HG02938 (cell line): ENCODE measurements at regions not wholly inside any gene's neighbourhood (a gene's known extent, or its start where the extent isn't known, plus 50 kb on each side); places are given as distances from the start of the nearest gene placed in this dataset.
"Not testable (repeated sequence)": the region's sequence is repeated elsewhere in the genome, so short reads cannot be mapped to it uniquely, and the experiment has no call there.

Source experiments
- ATAC-seq: cut with Tn5 transposase; IDR thresholded peaks from one replicate; pipeline ENCODE4 v1.9.1; 2021; ENCODE audit warnings: mild to moderate bottlenecking, moderate library complexity; ENCODE audit not compliant: unreplicated experiment

GRCh38 chr14:101616202-101616601 lies 54.9 kb downstream of the DIO3 start:
- no peak for ATAC-seq

- ATAC-seq, result no peak
Measured at GRCh38 chr14:101619484-101619883, 58.2 kb downstream of the DIO3 start.

- no peak for ATAC-seq
Measured at GRCh38 chr14:101620031-101620788, 58.9 kb downstream of the DIO3 start.

GRCh38 chr14:101620821-101621785 lies 59.8 kb downstream of the DIO3 start:
- no peak for ATAC-seq

GRCh38 chr14:101622251-101623076 lies 61.2 kb downstream of the DIO3 start:
- no peak for ATAC-seq

GRCh38 chr14:101623077-101623372 lies 61.7 kb downstream of the DIO3 start:
- no peak for ATAC-seq

- ATAC-seq, result no peak
Measured at GRCh38 chr14:101623685-101624444, 62.6 kb downstream of the DIO3 start.

- ATAC-seq, result no peak
Measured at GRCh38 chr14:101624536-101624935, 63.2 kb downstream of the DIO3 start.

- no peak for ATAC-seq
Measured at GRCh38 chr14:101625336-101626097, 64.2 kb downstream of the DIO3 start.

GRCh38 chr14:101626331-101626730 lies 65.0 kb downstream of the DIO3 start:
- no peak for ATAC-seq

- ATAC-seq, result no peak
Measured at GRCh38 chr14:101627915-101628262, 66.6 kb downstream of the DIO3 start.

GRCh38 chr14:101628471-101628966 lies 67.2 kb downstream of the DIO3 start:
- ATAC-seq, result peak; percentile 60

GRCh38 chr14:101628975-101629374 lies 67.7 kb downstream of the DIO3 start:
- no peak for ATAC-seq

GRCh38 chr14:101630056-101630965 lies 69.0 kb downstream of the DIO3 start:
- ATAC-seq, result no peak

- ATAC-seq, result no peak
Measured at GRCh38 chr14:101631199-101631598, 69.9 kb downstream of the DIO3 start.

- not testable (repeated sequence) for ATAC-seq
Measured at GRCh38 chr14:101631970-101632369, 70.7 kb downstream of the DIO3 start.

- ATAC-seq, result no peak
Measured at GRCh38 chr14:101632520-101632919, 71.2 kb downstream of the DIO3 start.

- ATAC-seq, result no peak
Measured at GRCh38 chr14:101633276-101633675, 72.0 kb downstream of the DIO3 start.
